ENCODE measurements at regions not wholly inside any gene's neighbourhood (a gene's known extent, or its start where the extent isn't known, plus 50 kb on each side); places are given as distances from the start of the nearest gene placed in this dataset.

DNA sequence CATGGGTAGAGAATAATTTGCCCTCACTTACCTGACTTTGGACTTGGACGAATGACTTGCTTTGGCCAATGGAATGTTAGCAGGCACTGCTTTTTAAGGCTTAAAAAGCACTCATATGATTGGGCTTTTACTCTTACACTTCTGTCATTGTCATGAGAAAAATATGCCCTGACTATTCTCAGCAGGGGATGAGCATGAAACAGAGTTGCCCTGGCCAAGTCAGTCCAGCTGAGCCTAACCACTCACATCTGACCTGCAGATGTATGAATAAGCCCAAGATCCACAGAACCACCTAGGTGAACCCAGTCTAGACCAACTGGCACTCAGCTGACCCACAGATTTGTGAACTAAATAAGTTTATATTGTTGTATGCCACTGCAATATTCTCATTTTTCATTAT is 573.5 kb downstream of the TNS3 start:
- in situ Hi-C loops (cut with MboI; ENCODE audit: low sequenced_read_pairs): no loop called here

DNA sequence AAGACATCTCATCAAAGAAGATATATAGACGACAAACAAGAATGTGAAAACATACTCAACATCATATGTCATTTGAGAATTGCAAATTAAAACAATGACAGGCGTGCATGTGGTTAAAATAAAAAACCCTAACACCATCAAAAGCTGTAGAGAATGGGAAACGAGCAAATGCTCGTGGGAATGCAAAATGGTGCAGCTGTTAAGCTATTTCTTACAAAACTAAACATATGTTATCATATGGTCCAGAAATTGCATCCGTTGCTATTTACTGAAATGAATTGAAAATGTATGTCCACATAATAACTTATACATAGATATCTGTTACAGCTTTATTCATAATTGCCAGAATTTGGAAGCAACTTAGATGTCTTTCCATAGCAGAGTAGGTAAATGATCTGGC is 574.4 kb downstream of the TNS3 start:
- in situ Hi-C loops (cut with MboI; ENCODE audit: low sequenced_read_pairs): no loop called here

DNA sequence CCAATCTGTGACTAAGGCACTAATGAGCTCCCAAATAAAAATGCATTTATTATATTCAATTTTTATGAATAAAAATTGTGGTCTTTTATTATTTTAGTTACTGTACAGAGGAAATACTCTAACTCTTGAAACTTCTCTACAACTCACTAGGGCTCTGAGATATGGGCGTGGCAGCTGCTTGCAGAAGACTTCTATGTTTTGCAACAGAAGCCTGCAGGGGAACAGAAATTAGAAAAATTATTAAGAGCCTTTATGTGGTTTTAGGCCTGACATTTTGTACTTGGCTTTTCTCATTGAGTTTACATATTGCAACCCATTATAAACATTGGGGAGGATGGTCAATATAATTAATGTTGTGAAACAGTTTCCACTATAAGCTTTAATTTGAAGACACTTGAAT is 581.4 kb downstream of the TNS3 start:
- in situ Hi-C loops (cut with MboI; ENCODE audit: low sequenced_read_pairs): no loop called here

DNA sequence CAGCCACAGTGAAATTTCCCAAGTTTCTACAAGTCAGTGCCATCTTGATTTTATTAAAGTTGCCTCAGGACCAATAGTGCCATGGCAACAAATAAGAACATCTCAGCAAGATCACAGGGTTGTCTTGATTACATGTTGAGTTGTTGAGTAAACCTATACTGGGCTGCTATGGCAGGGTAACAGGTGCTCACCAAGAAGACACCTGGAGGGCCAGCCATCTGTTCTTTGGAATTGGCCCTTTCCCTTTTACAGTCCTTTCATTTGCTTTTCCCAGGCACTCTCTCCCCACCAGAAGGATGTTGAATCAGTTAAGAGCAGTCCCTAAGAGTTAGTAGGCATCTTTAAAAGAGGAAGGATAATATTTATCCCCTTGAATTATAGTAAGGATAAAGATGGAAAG is 582.0 kb downstream of the TNS3 start:
- in situ Hi-C loops (cut with MboI; ENCODE audit: low sequenced_read_pairs): no loop called here

DNA sequence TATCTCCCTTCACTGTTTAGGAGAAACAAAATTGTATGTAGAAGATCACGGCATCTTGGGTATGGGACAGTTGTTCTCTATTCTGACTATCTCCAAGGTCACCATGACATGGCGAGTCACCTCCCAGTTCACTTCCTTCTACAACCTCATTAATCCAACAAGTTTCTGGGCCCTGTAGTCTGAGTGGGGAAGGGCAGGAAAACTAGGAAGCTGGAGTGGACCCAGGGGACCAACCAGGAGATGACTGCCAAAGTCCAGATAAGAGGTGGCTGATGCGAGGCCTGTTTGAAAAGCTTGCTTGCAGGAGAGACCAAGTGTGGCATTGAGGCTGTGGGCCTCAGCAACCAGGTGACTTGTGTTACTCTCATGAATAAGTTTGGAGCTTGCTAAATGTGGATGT is 584.9 kb downstream of the TNS3 start:
- in situ Hi-C loops (cut with MboI; ENCODE audit: low sequenced_read_pairs): no loop called here

DNA sequence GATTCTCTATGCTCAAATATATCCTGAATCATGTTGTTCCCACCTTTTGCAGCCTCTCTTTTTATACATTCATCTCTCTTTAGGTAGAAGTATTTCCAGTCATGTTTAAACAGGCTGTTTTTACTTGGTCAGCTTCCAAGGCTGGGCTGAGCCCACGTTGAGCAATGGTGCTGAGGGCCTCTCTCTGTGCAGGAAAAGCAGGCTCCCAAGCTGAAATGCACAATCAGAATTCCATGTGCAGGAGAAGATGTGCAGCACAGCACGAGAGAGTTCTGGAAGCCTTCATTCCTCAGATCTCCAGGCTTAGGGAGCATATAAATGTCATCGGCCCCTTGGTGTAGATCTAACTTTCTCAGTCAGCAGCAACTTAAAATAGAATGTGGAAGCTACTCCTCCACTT is 588.5 kb downstream of the TNS3 start:
- in situ Hi-C loops (cut with MboI; ENCODE audit: low sequenced_read_pairs): no loop called here

DNA sequence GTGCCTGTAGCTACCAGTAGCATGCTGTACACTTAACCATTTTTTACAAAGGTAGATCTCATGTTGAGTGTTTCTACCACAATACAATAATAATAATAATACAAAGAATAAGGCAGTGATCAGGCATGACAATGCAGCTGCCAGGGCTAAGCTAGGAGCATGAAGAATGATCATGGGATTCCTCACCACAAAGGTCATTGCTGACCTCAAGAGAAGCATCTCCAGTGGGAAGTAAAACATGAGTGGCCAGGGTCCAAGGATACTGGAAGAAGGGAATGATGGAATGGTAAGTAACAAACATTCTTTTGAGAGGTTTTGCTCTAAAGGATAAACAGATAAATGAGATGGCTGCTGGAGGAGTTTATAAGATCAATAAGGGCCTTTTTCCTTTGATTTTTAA is 591.1 kb downstream of the TNS3 start:
- in situ Hi-C loops (cut with MboI; ENCODE audit: low sequenced_read_pairs): no loop called here

DNA sequence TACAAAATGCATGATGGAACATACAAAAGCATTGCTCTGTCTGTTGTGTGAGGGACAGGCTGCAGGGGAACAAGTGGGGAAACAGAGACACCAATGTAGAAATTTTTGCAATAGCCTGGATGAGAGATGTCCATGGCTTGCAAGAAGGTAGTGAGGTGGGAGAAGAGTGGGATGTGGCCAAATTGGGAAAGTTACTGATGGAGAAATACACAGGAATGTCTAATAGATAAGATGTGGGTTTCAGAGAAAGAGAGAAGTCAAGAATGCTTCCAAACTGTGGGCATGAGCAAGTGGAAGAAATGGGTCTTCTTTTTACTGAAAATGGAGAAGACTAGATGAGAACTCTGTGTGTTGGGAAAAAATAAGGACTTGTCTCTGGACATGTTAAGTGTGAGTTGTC is 592.7 kb downstream of the TNS3 start:
- in situ Hi-C loops (cut with MboI; ENCODE audit: low sequenced_read_pairs): no loop called here

DNA sequence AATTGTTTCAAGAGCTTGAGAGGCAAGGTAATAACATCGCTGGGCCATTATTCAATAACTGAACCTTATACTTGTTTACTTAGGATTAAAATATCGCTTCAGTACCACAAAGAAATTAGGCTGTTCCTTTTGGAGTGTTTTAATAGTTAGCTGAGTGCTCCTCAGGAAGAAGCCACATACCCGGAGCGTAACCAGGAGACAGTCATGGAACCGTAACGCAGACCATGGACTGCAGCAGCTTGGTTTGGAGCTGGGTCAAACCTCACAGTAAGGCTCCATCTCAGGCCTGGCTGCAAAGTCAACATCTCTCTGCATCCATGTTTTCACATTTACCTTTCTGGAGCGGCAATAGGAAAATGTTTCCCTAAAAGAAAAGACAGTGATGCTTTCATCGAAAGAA is 599.0 kb downstream of the TNS3 start:
- in situ Hi-C loops (cut with MboI; ENCODE audit: low sequenced_read_pairs): no loop called here

DNA sequence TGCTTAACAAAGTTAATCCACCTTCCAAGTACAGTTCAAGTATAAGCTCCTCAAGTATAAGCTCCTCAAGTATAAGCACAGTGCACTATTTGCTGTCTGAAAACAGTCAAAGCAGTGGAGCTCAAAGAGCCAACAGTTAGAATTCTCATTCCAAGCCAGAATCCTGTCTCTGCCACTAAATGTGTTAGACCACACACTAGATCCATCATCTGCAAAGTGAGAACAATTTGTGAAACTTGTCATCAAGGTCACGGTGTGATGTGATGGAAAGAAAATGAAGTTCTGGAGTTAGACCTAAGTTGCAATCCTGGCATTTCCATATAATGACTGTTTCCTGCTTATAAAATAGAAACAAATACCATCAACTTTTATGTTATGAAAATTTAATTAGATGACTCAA is 602.5 kb downstream of the TNS3 start:
- in situ Hi-C loops (cut with MboI; ENCODE audit: low sequenced_read_pairs): no loop called here

DNA sequence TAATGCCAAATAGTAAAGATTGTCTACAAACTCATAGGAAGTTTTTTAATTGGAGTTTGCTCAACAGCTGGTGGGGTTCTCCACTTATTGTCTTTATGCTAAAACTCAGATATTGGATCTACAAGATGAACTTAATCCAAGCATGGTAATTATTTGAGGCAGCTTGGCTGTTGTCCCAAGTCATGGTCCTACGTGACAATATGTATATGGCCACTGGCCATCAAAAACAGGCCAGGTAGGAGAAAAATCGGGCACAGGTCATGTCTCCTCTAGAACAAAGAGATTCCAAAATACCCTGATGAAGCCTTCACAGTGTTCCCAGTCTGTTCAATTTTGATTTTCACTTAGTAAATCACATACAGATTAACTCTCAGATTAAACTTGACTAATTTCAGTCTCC is 606.4 kb downstream of the TNS3 start:
- in situ Hi-C loops (cut with MboI; ENCODE audit: low sequenced_read_pairs): no loop called here

DNA sequence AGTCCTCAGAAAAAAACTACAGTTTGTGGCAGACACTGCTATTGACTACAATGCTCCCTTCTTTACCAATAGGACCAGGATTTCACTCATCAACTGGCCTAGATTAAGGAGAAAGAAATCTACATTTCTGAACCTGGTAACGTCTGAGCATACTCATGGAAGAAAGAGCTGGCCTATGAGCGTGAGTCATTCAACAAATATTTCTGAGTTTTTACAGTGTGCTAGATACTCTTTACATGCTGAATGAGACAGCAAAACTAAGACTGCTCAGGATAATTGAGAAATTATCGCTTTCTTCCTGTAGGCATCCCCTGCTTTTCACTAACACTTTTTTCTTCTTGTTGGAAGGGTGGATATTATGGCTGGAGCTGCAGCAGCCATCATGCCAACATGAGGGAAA is 609.7 kb downstream of the TNS3 start:
- in situ Hi-C loops (cut with MboI; ENCODE audit: low sequenced_read_pairs): no loop called here

DNA sequence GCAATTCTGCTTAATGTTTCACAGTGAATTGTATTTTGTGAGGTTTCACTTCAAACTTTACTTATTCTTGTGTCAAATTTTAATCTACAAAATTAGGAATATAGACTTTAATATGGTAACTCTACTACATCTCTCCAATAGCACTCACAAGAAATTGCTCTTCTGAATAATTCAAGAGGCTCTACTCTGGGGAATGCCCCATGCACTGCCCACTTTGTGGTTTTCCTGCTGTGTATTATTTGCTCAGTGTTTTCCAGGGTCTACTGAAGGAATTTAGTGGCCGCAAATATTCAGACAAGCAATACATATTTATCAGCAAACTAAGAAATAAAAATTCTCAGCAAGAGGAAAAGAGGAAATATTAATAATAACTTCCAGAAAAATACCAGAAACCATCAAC is 611.4 kb downstream of the TNS3 start:
- in situ Hi-C loops (cut with MboI; ENCODE audit: low sequenced_read_pairs): no loop called here

DNA sequence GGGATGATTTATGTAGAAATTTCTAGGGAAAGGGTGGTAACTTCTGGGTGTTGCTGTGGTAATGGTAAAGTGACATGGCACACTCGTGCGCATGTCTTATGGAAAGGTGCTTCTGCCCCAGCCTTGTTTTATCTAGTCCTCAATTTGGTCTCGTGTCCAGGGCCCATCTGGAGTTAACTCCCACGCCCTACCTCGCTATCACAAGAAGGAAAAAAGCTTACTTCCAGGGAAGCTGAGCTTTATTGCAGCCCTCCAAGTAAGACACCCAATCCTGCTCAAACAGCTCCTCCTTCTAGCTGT is 611.8 kb downstream of the TNS3 start:
- in situ Hi-C loops (cut with MboI; ENCODE audit: low sequenced_read_pairs): no loop called here

DNA sequence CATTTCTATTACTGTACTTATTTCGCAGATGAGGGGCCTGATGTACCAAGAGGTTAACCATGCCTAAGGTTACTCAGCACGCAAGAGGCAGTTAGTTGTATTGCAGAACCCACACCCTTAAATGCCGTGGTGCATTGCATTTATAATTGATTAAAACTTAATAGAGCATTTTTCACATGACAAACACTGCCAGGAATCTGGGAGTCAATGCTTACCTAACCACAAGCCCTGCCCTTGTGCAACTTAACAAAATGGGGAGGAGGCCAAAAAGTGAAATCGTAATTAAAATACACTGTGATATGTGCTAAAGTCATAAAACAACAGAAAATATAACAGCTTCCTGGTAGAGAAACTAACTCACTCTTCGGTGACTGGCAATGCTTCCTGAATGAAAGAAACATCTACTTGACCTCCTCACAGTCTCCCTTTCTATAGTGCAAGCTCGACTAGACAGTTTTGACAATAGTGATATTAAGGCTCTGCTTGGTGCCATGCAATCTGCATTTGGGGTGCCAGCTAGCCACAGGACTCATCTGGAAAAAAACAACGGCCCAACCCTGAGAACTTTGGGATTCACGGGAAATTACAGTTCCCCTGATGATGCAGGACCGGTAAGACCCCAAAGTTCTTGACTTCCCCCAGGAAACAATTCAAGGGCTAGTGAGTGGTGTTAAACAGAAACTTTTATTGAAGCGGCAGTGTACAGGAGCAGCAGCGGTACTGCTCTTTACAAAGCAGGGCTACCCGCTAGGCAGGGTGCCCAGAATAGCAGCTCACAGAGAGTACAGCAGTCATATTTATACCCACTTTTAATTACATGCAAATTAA is 612.4 kb downstream of the TNS3 start:
- in situ Hi-C loops (cut with MboI; ENCODE audit: low sequenced_read_pairs): no loop called here

DNA sequence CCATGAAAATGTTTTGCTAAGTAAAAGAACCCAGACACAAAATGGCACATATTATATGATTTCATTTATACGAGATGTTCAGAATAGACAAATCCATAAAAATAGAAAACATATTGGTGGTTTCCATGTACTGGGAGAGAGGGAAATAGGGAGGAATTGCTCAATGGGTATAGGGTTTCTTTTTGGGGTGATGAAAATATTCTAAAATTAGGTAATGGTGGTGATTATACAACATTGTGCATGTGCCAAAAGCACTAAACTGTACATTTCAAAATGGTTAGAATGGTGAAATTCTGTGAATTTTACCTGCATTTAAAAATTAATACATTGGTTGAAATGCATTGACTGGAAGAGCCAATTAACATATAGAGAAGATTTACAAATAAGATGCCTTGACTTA is 613.9 kb downstream of the TNS3 start:
- in situ Hi-C loops (cut with MboI; ENCODE audit: low sequenced_read_pairs): no loop called here

DNA sequence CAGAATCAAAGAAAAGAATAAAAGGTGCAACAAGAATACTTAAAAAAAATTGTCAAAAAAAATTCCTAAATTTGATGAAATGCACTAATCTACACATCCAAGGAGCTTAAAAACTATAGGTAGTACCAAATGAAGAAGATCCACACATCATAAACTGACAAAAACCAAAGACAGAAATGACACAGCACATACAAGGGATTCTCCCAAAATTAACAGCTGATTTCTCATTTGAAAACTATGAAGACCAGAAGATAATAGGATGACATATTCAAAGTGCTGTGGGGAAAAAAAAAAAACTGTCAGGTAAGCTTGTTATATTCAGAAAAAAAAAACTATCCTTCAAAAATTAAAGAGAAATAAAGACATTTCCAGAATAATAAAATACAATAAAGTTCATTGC is 618.2 kb downstream of the TNS3 start:
- in situ Hi-C loops (cut with MboI; ENCODE audit: low sequenced_read_pairs): no loop called here

DNA sequence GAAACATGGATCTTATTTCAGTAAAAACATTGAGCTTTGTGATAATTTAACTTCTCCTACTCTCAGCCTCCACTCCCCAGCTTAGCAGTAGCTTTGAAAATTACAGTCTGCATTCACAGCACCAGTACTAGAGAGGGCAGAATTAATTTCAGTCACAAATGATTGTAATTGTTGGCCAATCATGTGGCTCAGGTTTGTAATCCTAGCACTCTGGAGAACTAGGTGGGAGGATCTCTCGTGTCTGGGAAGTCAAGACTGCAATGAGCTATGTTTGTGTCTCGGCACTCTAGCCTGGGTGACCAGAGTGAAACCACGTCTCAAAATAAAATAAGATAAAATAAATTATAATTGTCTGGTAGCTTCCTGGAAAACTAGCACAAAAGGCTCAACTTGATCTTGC is 620.9 kb downstream of the TNS3 start:
- in situ Hi-C loops (cut with MboI; ENCODE audit: low sequenced_read_pairs): no loop called here

DNA sequence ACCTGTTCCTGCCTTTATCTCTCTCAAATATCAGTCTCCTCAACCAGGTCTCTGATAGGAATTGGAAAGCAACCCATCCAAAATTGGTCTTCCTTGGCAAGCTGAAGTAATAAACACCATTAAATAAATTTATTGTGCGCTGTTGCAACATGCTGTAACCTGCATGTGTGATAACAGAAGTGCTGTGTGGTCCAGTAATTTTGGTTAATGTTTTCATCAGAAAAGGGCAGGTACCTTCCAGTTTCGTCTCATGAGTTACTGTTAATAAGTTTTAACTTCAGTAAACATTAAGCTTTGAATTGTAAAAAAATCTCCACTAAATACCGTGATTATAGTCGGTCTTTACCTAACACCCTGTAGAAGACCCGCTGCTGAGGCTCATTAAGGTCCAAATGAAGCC is 624.7 kb downstream of the TNS3 start:
- in situ Hi-C loops (cut with MboI; ENCODE audit: low sequenced_read_pairs): no loop called here

DNA sequence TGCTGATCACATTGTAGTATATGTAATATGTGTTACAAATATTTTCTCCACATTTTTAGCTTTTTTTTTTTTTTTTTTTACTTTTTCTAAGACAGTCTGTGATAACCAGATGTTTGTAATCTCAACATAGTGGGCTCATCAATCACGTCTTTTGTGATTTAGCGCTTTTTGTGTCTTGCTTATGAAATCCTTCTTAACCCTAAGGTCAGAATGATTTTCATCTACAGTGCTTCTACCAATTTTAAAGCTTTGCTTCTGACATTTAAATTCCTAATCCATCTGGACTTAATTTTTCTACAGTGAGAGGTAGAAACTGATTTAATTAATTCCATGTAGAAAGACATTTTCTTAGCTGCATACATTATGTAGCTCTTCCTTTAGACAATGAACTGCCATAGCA is 626.4 kb downstream of the TNS3 start:
- in situ Hi-C loops (cut with MboI; ENCODE audit: low sequenced_read_pairs): no loop called here

DNA sequence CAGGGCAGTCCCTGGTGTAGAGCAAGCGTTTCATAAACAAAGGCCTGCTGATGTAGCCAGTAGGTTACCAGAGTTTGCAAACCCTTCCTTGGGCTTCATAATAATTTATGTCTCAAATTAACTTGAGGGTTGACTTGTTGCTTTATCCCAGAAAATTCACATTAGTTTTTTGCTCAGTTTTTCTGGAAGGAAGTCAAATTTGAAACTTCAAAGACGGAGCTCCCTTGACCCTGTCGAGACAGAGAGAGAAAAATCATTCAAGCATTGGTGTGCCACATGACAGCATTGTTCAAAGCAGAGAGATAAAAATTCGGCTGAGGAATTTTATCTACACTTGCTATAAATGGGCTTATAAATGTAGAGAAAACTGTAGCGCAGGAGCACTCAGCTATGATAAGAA is 627.7 kb downstream of the TNS3 start:
- in situ Hi-C loops (cut with MboI; ENCODE audit: low sequenced_read_pairs): no loop called here

DNA sequence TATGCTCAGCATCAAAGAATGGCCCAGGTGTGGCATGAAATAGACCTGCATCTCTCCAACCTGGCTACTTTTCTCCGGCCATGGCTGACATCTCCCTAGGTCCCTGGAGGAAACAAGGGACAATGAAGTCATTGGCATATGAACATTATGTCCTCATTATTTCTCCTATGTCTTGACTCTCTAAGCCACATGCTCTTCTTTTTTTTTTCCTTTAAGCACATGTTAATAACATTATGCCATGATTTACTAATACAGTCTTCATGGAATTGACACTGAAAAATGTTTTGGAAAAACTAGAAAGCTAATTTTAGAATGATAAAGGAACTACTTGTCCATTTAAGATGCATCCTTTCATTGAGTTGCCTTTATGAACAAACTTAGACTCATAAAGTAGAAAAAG is 628.9 kb downstream of the TNS3 start:
- in situ Hi-C loops (cut with MboI; ENCODE audit: low sequenced_read_pairs): no loop called here

DNA sequence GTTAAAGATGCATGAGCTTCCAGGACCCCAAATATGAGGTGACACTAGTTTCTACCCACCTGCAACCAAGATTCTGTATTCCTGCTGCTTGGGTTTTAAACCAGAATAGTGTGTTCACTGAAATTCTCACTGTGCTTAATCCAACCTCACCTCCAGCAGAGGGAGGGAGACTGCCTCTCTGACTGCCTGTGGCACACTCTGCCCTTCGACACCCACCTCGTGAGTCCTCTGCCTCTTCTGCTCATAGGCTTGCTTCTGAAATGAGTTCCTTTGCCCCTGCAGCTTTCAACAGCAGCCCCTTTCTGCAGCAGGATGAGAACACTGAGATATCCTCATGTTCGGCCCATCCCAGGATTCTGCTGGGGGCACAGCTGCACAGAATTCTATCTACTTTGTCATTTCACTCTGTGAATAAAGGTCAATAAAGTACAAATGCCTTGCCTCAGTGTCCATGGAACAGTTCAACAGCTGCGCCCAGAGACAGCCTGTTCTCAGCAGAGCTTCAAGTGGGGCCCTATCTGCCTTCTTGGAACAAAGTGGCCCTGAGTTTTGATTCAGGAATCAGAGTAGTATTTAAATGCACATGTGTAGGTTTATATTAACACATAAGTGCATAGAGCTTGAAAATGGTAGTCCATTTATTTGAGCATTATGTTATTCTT is 632.5 kb downstream of the TNS3 start:
- in situ Hi-C loops (cut with MboI; ENCODE audit: low sequenced_read_pairs): no loop called here

Measured in HL-60/S4 treated with retinoic acid at 250 ng/mL for 4 days and 3 days (cell line).